ENCODE measurements at regions not wholly inside any gene's neighbourhood (a gene's known extent, or its start where the extent isn't known, plus 50 kb on each side); places are given as distances from the start of the nearest gene placed in this dataset.

GRCh38 chr3:94946683-94947082, 883.8 kb downstream of the NSUN3 start:
- H3K4me1 Mint-ChIP-seq, result peaks cover 8% of the 10 kb centered on the region
- H3K27ac Mint-ChIP-seq (ENCODE audit: unreplicated experiment), result no peak overlapping the region
- H3K4me3 Mint-ChIP-seq, result no peak overlapping the region
- no peak for TF ChIP-seq CTCF (conservative IDR thresholded peaks at IDR 0.05)
- no peaks in the 10 kb centered on the region for H3K27me3 Mint-ChIP-seq (ENCODE audit: low read depth)
- peaks cover 10% of the 10 kb centered on the region for H3K36me3 Mint-ChIP-seq (ENCODE audit: low read depth)
- peaks cover 17% of the 10 kb centered on the region for H3K9me3 Mint-ChIP-seq
- no peak for DNase-seq (ENCODE audit: low read depth, low spot score)

GRCh38 chr3:94961423-94962100, 898.7 kb downstream of the NSUN3 start:
- TF ChIP-seq CTCF (conservative IDR thresholded peaks at IDR 0.05), result no peak
- no peak overlapping the region for H3K27ac Mint-ChIP-seq (ENCODE audit: unreplicated experiment)

GRCh38 chr3:94965867-94966475, 903.1 kb downstream of the NSUN3 start:
- Mint-ChIP-seq H3K27ac (ENCODE audit: unreplicated experiment) (no peak overlapping the region), H3K36me3 (ENCODE audit: low read depth) (no peaks in the 10 kb centered on the region), H3K4me3 (no peak overlapping the region), H3K9me3 (peaks cover 10% of the 10 kb centered on the region), H3K27me3 (ENCODE audit: low read depth) (no peaks in the 10 kb centered on the region), H3K4me1 (no peaks in the 10 kb centered on the region)
- no peak for DNase-seq (ENCODE audit: low read depth, low spot score)
- TF ChIP-seq CTCF (conservative IDR thresholded peaks at IDR 0.05), result no peak

More at GRCh38 chr3:94961423-94962100, 898.7 kb downstream of the NSUN3 start:
- peaks cover 10% of the 10 kb centered on the region for H3K9me3 Mint-ChIP-seq
- no peak for DNase-seq (ENCODE audit: low read depth, low spot score)
- H3K4me3 Mint-ChIP-seq, result no peak overlapping the region
- H3K36me3 Mint-ChIP-seq (ENCODE audit: low read depth), result no peaks in the 10 kb centered on the region
- H3K27me3 Mint-ChIP-seq (ENCODE audit: low read depth), result no peaks in the 10 kb centered on the region
- peaks cover under 1% of the 10 kb centered on the region for H3K4me1 Mint-ChIP-seq

- no peak overlapping the region for H3K27ac Mint-ChIP-seq (ENCODE audit: unreplicated experiment)
- TF ChIP-seq CTCF (conservative IDR thresholded peaks at IDR 0.05), result no peak
- no peaks in the 10 kb centered on the region for H3K4me1 Mint-ChIP-seq
- H3K36me3 Mint-ChIP-seq (ENCODE audit: low read depth), result no peaks in the 10 kb centered on the region
- H3K27me3 Mint-ChIP-seq (ENCODE audit: low read depth), result no peaks in the 10 kb centered on the region
- peaks cover 10% of the 10 kb centered on the region for H3K9me3 Mint-ChIP-seq
- no peak for DNase-seq (ENCODE audit: low read depth, low spot score)
- H3K4me3 Mint-ChIP-seq, result no peak overlapping the region
Observed at GRCh38 chr3:94967196-94967595, 904.3 kb downstream of the NSUN3 start.

- TF ChIP-seq CTCF (conservative IDR thresholded peaks at IDR 0.05), result no peak
- no peaks in the 10 kb centered on the region for H3K4me1 Mint-ChIP-seq
- H3K9me3 Mint-ChIP-seq, result peaks cover 10% of the 10 kb centered on the region
- no peak overlapping the region for H3K4me3 Mint-ChIP-seq
- H3K36me3 Mint-ChIP-seq (ENCODE audit: low read depth), result no peaks in the 10 kb centered on the region
- H3K27me3 Mint-ChIP-seq (ENCODE audit: low read depth), result no peaks in the 10 kb centered on the region
- no peak overlapping the region for H3K27ac Mint-ChIP-seq (ENCODE audit: unreplicated experiment)
- no peak for DNase-seq (ENCODE audit: low read depth, low spot score)
Observed at GRCh38 chr3:94968519-94968918, 905.7 kb downstream of the NSUN3 start.

All from neural crest cell (in vitro differentiated cells).